ENCODE measurements at regions not wholly inside any gene's neighbourhood (a gene's known extent, or its start where the extent isn't known, plus 50 kb on each side); places are given as distances from the start of the nearest gene placed in this dataset.

- no peaks in the 10 kb centered on the region for H3K79me2 ChIP-seq (ENCODE audit: control insufficient read depth, insufficient read depth, low read length, unreplicated experiment)
These were observed 407.6 kb upstream of the MYT1L start for GRCh38 chr2:2738684-2739083.

GRCh38 chr2:2738276-2738675 lies 407.2 kb upstream of the MYT1L start:
- Histone ChIP-seq H3K27me3 (ENCODE audit: insufficient read depth, low read length) (no peaks in the 10 kb centered on the region), H3K36me3 (ENCODE audit: insufficient read depth, low read length) (no peaks in the 10 kb centered on the region), H3K79me2 (ENCODE audit: control insufficient read depth, insufficient read depth, low read length, unreplicated experiment) (no peaks in the 10 kb centered on the region), H2AFZ (ENCODE audit: low read length, unreplicated experiment) (no peak overlapping the region), H3K4me3 (ENCODE audit: low read depth, low read length) (no peak overlapping the region), H3K27ac (ENCODE audit: low read depth, low read length) (no peak overlapping the region), H3K4me1 (ENCODE audit: control insufficient read depth, insufficient read depth, low read length, unreplicated experiment) (no peaks in the 10 kb centered on the region)

More at GRCh38 chr2:2738684-2739083, 407.6 kb upstream of the MYT1L start:
- no peaks in the 10 kb centered on the region for H3K36me3 ChIP-seq (ENCODE audit: insufficient read depth, low read length)
- no peak overlapping the region for H2AFZ ChIP-seq (ENCODE audit: low read length, unreplicated experiment)
- no peak overlapping the region for H3K27ac ChIP-seq (ENCODE audit: low read depth, low read length)
- no peak overlapping the region for H3K4me3 ChIP-seq (ENCODE audit: low read depth, low read length)
- H3K27me3 ChIP-seq (ENCODE audit: insufficient read depth, low read length), result no peaks in the 10 kb centered on the region
- no peaks in the 10 kb centered on the region for H3K4me1 ChIP-seq (ENCODE audit: control insufficient read depth, insufficient read depth, low read length, unreplicated experiment)

- H3K27me3 ChIP-seq (ENCODE audit: insufficient read depth, low read length), result no peaks in the 10 kb centered on the region
- no peak overlapping the region for H2AFZ ChIP-seq (ENCODE audit: low read length, unreplicated experiment)
- H3K27ac ChIP-seq (ENCODE audit: low read depth, low read length), result no peak overlapping the region
These were observed 404.0 kb upstream of the MYT1L start for GRCh38 chr2:2735041-2735440.

GRCh38 chr2:2734308-2734707 lies 403.2 kb upstream of the MYT1L start:
- H3K27me3 ChIP-seq (ENCODE audit: insufficient read depth, low read length), result no peaks in the 10 kb centered on the region

More at GRCh38 chr2:2735041-2735440, 404.0 kb upstream of the MYT1L start:
- Histone ChIP-seq H3K79me2 (ENCODE audit: control insufficient read depth, insufficient read depth, low read length, unreplicated experiment) (no peaks in the 10 kb centered on the region), H3K36me3 (ENCODE audit: insufficient read depth, low read length) (no peaks in the 10 kb centered on the region), H3K4me1 (ENCODE audit: control insufficient read depth, insufficient read depth, low read length, unreplicated experiment) (no peaks in the 10 kb centered on the region), H3K4me3 (ENCODE audit: low read depth, low read length) (no peak overlapping the region)

GRCh38 chr2:2733818-2734217 lies 402.7 kb upstream of the MYT1L start:
- no peaks in the 10 kb centered on the region for H3K36me3 ChIP-seq (ENCODE audit: insufficient read depth, low read length)
- no peaks in the 10 kb centered on the region for H3K79me2 ChIP-seq (ENCODE audit: control insufficient read depth, insufficient read depth, low read length, unreplicated experiment)
- no peaks in the 10 kb centered on the region for H3K27me3 ChIP-seq (ENCODE audit: insufficient read depth, low read length)
- H3K4me1 ChIP-seq (ENCODE audit: control insufficient read depth, insufficient read depth, low read length, unreplicated experiment), result no peaks in the 10 kb centered on the region
- H2AFZ ChIP-seq (ENCODE audit: low read length, unreplicated experiment), result no peak overlapping the region
- H3K4me3 ChIP-seq (ENCODE audit: low read depth, low read length), result no peak overlapping the region
- no peak overlapping the region for H3K27ac ChIP-seq (ENCODE audit: low read depth, low read length)

More at GRCh38 chr2:2734308-2734707, 403.2 kb upstream of the MYT1L start:
- Histone ChIP-seq H2AFZ (ENCODE audit: low read length, unreplicated experiment) (no peak overlapping the region), H3K4me3 (ENCODE audit: low read depth, low read length) (no peak overlapping the region), H3K36me3 (ENCODE audit: insufficient read depth, low read length) (no peaks in the 10 kb centered on the region), H3K27ac (ENCODE audit: low read depth, low read length) (no peak overlapping the region), H3K4me1 (ENCODE audit: control insufficient read depth, insufficient read depth, low read length, unreplicated experiment) (no peaks in the 10 kb centered on the region), H3K79me2 (ENCODE audit: control insufficient read depth, insufficient read depth, low read length, unreplicated experiment) (no peaks in the 10 kb centered on the region)

- Histone ChIP-seq H3K79me2 (ENCODE audit: control insufficient read depth, insufficient read depth, low read length, unreplicated experiment) (no peaks in the 10 kb centered on the region), H3K4me1 (ENCODE audit: control insufficient read depth, insufficient read depth, low read length, unreplicated experiment) (no peaks in the 10 kb centered on the region), H3K36me3 (ENCODE audit: insufficient read depth, low read length) (no peaks in the 10 kb centered on the region), H2AFZ (ENCODE audit: low read length, unreplicated experiment) (no peak overlapping the region), H3K4me3 (ENCODE audit: low read depth, low read length) (no peak overlapping the region), H3K27me3 (ENCODE audit: insufficient read depth, low read length) (no peaks in the 10 kb centered on the region), H3K27ac (ENCODE audit: low read depth, low read length) (no peak overlapping the region)
These were observed 401.4 kb upstream of the MYT1L start for GRCh38 chr2:2732331-2733119.

GRCh38 chr2:2731816-2732284 lies 400.8 kb upstream of the MYT1L start:
- no peaks in the 10 kb centered on the region for H3K36me3 ChIP-seq (ENCODE audit: insufficient read depth, low read length)
- no peaks in the 10 kb centered on the region for H3K27me3 ChIP-seq (ENCODE audit: insufficient read depth, low read length)
- no peaks in the 10 kb centered on the region for H3K79me2 ChIP-seq (ENCODE audit: control insufficient read depth, insufficient read depth, low read length, unreplicated experiment)
- H2AFZ ChIP-seq (ENCODE audit: low read length, unreplicated experiment), result no peak overlapping the region
- H3K4me3 ChIP-seq (ENCODE audit: low read depth, low read length), result no peak overlapping the region
- no peaks in the 10 kb centered on the region for H3K4me1 ChIP-seq (ENCODE audit: control insufficient read depth, insufficient read depth, low read length, unreplicated experiment)
- H3K27ac ChIP-seq (ENCODE audit: low read depth, low read length), result no peak overlapping the region

- no peak overlapping the region for H3K4me3 ChIP-seq (ENCODE audit: low read depth, low read length)
- no peaks in the 10 kb centered on the region for H3K4me1 ChIP-seq (ENCODE audit: control insufficient read depth, insufficient read depth, low read length, unreplicated experiment)
- H3K36me3 ChIP-seq (ENCODE audit: insufficient read depth, low read length), result no peaks in the 10 kb centered on the region
- no peak overlapping the region for H2AFZ ChIP-seq (ENCODE audit: low read length, unreplicated experiment)
- no peaks in the 10 kb centered on the region for H3K27me3 ChIP-seq (ENCODE audit: insufficient read depth, low read length)
- no peaks in the 10 kb centered on the region for H3K79me2 ChIP-seq (ENCODE audit: control insufficient read depth, insufficient read depth, low read length, unreplicated experiment)
- H3K27ac ChIP-seq (ENCODE audit: low read depth, low read length), result no peak overlapping the region
These were observed 400.2 kb upstream of the MYT1L start for GRCh38 chr2:2731101-2731815.

- H2AFZ ChIP-seq (ENCODE audit: low read length, unreplicated experiment), result no peak overlapping the region
- H3K79me2 ChIP-seq (ENCODE audit: control insufficient read depth, insufficient read depth, low read length, unreplicated experiment), result no peaks in the 10 kb centered on the region
- no peaks in the 10 kb centered on the region for H3K27me3 ChIP-seq (ENCODE audit: insufficient read depth, low read length)
These were observed 399.3 kb upstream of the MYT1L start for GRCh38 chr2:2730301-2730833.

GRCh38 chr2:2729246-2729645 lies 398.2 kb upstream of the MYT1L start:
- H3K27me3 ChIP-seq (ENCODE audit: insufficient read depth, low read length), result no peaks in the 10 kb centered on the region
- no peak overlapping the region for H2AFZ ChIP-seq (ENCODE audit: low read length, unreplicated experiment)
- H3K79me2 ChIP-seq (ENCODE audit: control insufficient read depth, insufficient read depth, low read length, unreplicated experiment), result no peaks in the 10 kb centered on the region
- H3K4me1 ChIP-seq (ENCODE audit: control insufficient read depth, insufficient read depth, low read length, unreplicated experiment), result no peaks in the 10 kb centered on the region
- H3K27ac ChIP-seq (ENCODE audit: low read depth, low read length), result no peak overlapping the region
- no peaks in the 10 kb centered on the region for H3K36me3 ChIP-seq (ENCODE audit: insufficient read depth, low read length)
- no peak overlapping the region for H3K4me3 ChIP-seq (ENCODE audit: low read depth, low read length)

More at GRCh38 chr2:2730301-2730833, 399.3 kb upstream of the MYT1L start:
- Histone ChIP-seq H3K36me3 (ENCODE audit: insufficient read depth, low read length) (no peaks in the 10 kb centered on the region), H3K27ac (ENCODE audit: low read depth, low read length) (no peak overlapping the region), H3K4me1 (ENCODE audit: control insufficient read depth, insufficient read depth, low read length, unreplicated experiment) (no peaks in the 10 kb centered on the region), H3K4me3 (ENCODE audit: low read depth, low read length) (no peak overlapping the region)
